NCI-H345 treated with DMSO at 0.1 percent for 48 hours (cell line): ENCODE measurements at regions not wholly inside any gene's neighbourhood (a gene's known extent, or its start where the extent isn't known, plus 50 kb on each side); places are given as distances from the start of the nearest gene placed in this dataset.

ENCODE experiments used
- DNase-seq: peaks from one replicate; lab custom pipeline; 2025; ENCODE audit not compliant: unreplicated experiment; lab: John Stamatoyannopoulos, UW

- DNase-seq, result no peak
Measured at GRCh38 chr2:34652636-34653035, 1053.5 kb upstream of the FAM98A start.

GRCh38 chr2:34646901-34647300 is 1047.8 kb upstream of the FAM98A start:
- no peak for DNase-seq

- DNase-seq, result no peak
Measured at GRCh38 chr2:34632327-34632726, 1033.2 kb upstream of the FAM98A start.

GRCh38 chr2:34627003-34627402 is 1027.9 kb upstream of the FAM98A start:
- no peak for DNase-seq

GRCh38 chr2:34604164-34604563 is 1005.1 kb upstream of the FAM98A start:
- no peak for DNase-seq

- DNase-seq, result no peak
Measured at GRCh38 chr2:34602262-34602661, 1003.2 kb upstream of the FAM98A start.

GRCh38 chr2:34601561-34601960 is 1002.5 kb upstream of the FAM98A start:
- no peak for DNase-seq

- DNase-seq, result no peak
Measured at GRCh38 chr2:34578641-34579040, 979.5 kb upstream of the FAM98A start.

- no peak for DNase-seq
Measured at GRCh38 chr2:34570266-34570872, 971.3 kb upstream of the FAM98A start.

GRCh38 chr2:34567128-34567527 is 968.0 kb upstream of the FAM98A start:
- DNase-seq, result no peak

- no peak for DNase-seq
Measured at GRCh38 chr2:34552337-34552736, 953.2 kb upstream of the FAM98A start.

- no peak for DNase-seq
Measured at GRCh38 chr2:34549710-34550345, 950.7 kb upstream of the FAM98A start.

GRCh38 chr2:34547900-34548299 is 948.8 kb upstream of the FAM98A start:
- no peak for DNase-seq

GRCh38 chr2:34547340-34547739 is 948.2 kb upstream of the FAM98A start:
- DNase-seq, result no peak

GRCh38 chr2:34545486-34546136 is 946.5 kb upstream of the FAM98A start:
- no peak for DNase-seq

GRCh38 chr2:34534761-34535160 is 935.7 kb upstream of the FAM98A start:
- DNase-seq, result no peak

GRCh38 chr2:34534341-34534740 is 935.2 kb upstream of the FAM98A start:
- no peak for DNase-seq

- DNase-seq, result no peak
Measured at GRCh38 chr2:34533585-34534183, 934.6 kb upstream of the FAM98A start.

GRCh38 chr2:34529965-34530364 is 930.9 kb upstream of the FAM98A start:
- DNase-seq, result no peak

- DNase-seq, result no peak
Measured at GRCh38 chr2:34523958-34524514, 924.9 kb upstream of the FAM98A start.

- DNase-seq, result no peak
Measured at GRCh38 chr2:34519659-34520058, 920.6 kb upstream of the FAM98A start.

- DNase-seq, result no peak
Measured at GRCh38 chr2:34498561-34498960, 899.5 kb upstream of the FAM98A start.
